Suppressor macrophage treated with lipopolysaccharide for 4 hours (primary cell): ENCODE measurements at regions not wholly inside any gene's neighbourhood (a gene's known extent, or its start where the extent isn't known, plus 50 kb on each side); places are given as distances from the start of the nearest gene placed in this dataset.
"Not testable (repeated sequence)": the region's sequence is repeated elsewhere in the genome, so short reads cannot be mapped to it uniquely, and the experiment has no call there.

Experiments
- DNase-seq: peaks from one replicate; pipeline ENCODE4 v3.0.0-alpha.2; 2020

- DNase-seq = not testable (repeated sequence)
These were observed 758.3 kb upstream of the NXPH2 start for GRCh38 chr2:139538332-139539020.

- DNase-seq = no peak
These were observed 748.9 kb upstream of the NXPH2 start for GRCh38 chr2:139529080-139529479.

GRCh38 chr2:139526781-139527180 lies 746.6 kb upstream of the NXPH2 start:
- DNase-seq = no peak

GRCh38 chr2:139518321-139518720 lies 738.1 kb upstream of the NXPH2 start:
- no peak for DNase-seq

GRCh38 chr2:139514951-139515350 lies 734.8 kb upstream of the NXPH2 start:
- DNase-seq = no peak

DNA sequence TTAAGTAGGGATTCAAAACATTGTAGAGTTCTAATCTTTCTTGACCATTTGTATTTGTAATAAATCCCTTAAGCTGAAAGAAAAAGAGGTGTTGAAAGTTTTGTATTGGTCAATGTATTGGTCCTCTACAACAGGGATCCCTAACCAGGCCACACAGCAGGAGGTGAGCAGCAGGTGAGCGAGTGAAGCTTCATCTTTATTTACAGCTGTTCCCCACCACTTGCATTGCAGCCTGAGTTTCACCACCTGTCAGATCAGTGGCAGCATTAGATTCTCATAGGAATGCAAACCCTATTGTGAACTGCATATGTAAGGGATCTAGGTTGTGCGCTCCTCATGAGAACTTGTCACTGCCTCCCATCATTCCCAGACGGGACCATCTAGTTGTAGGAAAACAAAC lies 715.7 kb upstream of the NXPH2 start:
- no peak for DNase-seq

DNA sequence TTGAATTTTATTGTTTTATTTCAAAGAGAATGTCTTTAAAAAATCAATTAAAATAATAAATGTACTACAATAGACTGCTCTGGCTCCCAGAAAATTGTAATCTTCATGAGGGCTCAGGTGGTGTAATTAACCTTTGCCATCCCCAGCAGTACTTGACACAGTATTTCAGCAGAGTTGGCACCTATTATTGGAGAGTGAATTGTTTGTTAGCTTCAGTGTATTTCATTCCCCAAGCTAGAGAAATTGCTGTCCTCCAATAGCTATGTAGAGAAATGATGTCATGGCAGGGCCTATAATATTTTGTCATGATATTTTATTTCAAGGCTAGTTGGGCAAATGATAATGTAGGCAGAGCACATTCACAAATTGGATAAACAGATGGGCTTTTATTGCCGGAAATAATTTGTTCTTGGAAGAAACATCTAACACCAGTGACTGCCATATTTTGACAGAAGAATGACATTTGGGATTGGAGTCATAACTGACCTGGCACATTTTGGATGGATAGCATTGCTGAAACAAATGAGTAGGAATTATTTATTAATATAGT lies 712.0 kb upstream of the NXPH2 start:
- no peak for DNase-seq

- no peak for DNase-seq
These were observed 700.0 kb upstream of the NXPH2 start for GRCh38 chr2:139480161-139480650.

DNA sequence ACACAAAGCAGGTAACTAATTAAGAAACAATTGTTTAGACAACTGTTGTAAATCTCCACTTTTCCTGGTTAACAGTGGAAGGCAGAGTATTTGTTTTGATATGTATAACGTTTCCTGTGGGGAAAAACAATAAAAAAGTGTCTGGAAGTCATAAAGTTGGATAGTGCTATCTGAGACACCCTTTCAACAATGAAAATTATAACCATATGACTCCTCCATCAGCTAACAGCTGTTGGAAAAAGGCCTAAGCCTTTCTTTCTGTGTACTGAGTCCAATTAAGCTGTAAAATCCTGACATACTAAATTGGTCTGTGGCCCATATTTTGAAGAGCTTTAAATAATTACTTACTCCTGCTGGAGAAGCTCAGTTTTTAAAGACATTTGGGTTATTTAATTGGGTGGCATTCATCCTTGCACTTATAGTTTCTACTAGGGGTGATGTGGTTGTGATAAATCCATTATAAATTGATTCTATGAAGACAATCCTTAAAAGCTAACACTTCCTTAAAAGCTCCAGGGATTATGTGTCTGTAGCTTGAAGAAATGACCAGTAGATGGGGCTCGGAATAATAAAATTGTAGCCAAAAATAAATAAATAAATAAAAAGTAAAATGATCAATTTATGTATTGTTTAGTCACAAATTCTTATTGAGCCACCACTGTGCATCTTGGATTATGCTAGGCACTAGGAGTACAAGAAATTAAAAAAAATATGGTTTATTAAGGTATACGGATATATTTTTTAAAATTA lies 698.1 kb upstream of the NXPH2 start:
- DNase-seq = no peak

- no peak for DNase-seq
These were observed 697.4 kb upstream of the NXPH2 start for GRCh38 chr2:139477618-139478017.

- DNase-seq = no peak
These were observed 689.8 kb upstream of the NXPH2 start for GRCh38 chr2:139469985-139470384.

- no peak for DNase-seq
These were observed 685.6 kb upstream of the NXPH2 start for GRCh38 chr2:139465789-139466188.

GRCh38 chr2:139457873-139458272 lies 677.7 kb upstream of the NXPH2 start:
- DNase-seq = no peak

DNA sequence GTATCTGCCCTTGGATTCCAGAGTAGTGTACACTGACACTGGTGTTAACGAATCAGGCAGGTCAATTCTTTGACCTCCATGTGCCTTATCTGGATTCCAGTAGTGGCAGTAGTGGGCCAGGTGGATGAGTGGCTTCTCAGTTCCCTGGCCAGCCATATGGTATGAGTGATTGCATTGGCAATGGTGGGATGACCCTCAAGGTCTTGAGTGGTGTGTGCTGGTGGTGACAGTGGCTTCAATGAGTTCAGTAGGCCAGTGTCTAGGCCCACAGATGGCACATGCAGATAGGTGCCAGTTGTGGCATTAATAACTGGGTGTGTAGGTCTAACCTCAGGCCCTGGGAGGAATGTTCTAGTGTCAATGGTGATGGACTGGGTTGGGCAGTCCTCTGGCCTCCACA lies 674.1 kb upstream of the NXPH2 start:
- no peak for DNase-seq

GRCh38 chr2:139439100-139439499 lies 658.9 kb upstream of the NXPH2 start:
- DNase-seq = no peak

GRCh38 chr2:139438478-139438877 lies 658.3 kb upstream of the NXPH2 start:
- DNase-seq = no peak

- DNase-seq = no peak
These were observed 647.0 kb upstream of the NXPH2 start for GRCh38 chr2:139427164-139427563.

GRCh38 chr2:139424101-139424500 lies 643.9 kb upstream of the NXPH2 start:
- no peak for DNase-seq

GRCh38 chr2:139411236-139411635 lies 631.0 kb upstream of the NXPH2 start:
- no peak for DNase-seq

GRCh38 chr2:139410833-139411174 lies 630.6 kb upstream of the NXPH2 start:
- DNase-seq = not testable (repeated sequence)

DNA sequence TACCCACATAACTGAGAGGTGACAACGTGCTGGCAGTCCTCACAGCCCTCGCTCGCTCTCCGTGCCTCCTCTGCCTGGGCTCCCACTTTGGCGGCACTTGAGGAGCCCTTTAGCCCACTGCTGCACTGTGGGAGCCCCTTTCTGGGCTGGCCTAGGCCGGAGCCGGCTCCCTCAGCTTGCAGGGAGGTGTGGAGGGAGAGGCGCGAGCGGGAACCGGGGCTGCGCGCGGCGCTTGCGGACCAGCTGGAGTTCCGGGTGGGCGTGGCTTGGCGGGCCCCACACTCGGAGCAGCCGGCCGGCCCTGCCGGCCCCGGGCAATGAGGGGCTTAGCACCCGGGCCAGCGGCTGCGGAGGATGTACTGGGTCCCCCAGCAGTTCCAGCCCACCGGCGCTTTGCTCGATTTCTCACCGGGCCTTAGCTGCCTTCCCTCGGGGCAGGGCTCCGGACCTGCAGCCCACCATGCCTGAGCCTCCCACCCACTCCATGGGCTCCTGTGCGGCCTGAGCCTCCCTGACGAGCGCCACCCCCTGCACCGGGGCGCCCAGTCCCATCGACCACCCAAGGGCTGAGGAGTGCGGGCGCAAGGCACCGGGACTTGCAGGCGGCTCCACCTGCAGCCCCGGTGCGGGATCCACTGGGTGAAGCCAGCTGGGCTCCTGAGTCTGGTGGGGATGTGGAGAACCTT lies 630.1 kb upstream of the NXPH2 start:
- not testable (repeated sequence) for DNase-seq

- no peak for DNase-seq
These were observed 629.0 kb upstream of the NXPH2 start for GRCh38 chr2:139409212-139409611.

- no peak for DNase-seq
These were observed 623.8 kb upstream of the NXPH2 start for GRCh38 chr2:139403948-139404347.

GRCh38 chr2:139394801-139395200 lies 614.6 kb upstream of the NXPH2 start:
- no peak for DNase-seq
